SJSA1 (cell line): ENCODE measurements at regions not wholly inside any gene's neighbourhood (a gene's known extent, or its start where the extent isn't known, plus 50 kb on each side); places are given as distances from the start of the nearest gene placed in this dataset.
A peak's percentile ranks its signal among the peaks of the same experiment; 100 is the strongest.
"Not testable (repeated sequence)": the region's sequence is repeated elsewhere in the genome, so short reads cannot be mapped to it uniquely, and the experiment has no call there.

Source experiments
- DNase-seq, 2 experiments: peaks; one replicate each; pipeline ENCODE4 v3.0.0-alpha.2; 2015 to 2020; ENCODE audit warnings: low spot score in 2 of 2, low read depth in 1 of 2
- H3K27ac ChIP-seq: fragments of 250-450 bp; sonication (Bioruptor Pico); 2 replicates; pipeline ENCODE4 v1.5.1; 2020; ENCODE audit warnings: mild to moderate bottlenecking, moderate library complexity
- H3K27me3 ChIP-seq: fragments of 250-450 bp; sonication (Bioruptor Pico); replicated peaks from 2 replicates; pipeline ENCODE4 v1.5.1; 2020; ENCODE audit warnings: mild to moderate bottlenecking, moderate library complexity
- H3K36me3 ChIP-seq: fragments of 250-450 bp; sonication (Bioruptor Pico); 2 replicates; pipeline ENCODE4 v1.5.1; 2020; ENCODE audit warnings: mild to moderate bottlenecking
- H3K4me1 ChIP-seq: fragments of 250-450 bp; sonication (Bioruptor Pico); replicated peaks from 2 replicates; pipeline ENCODE4 v1.6.1; 2021; ENCODE audit warnings: mild to moderate bottlenecking
- H3K4me3 ChIP-seq: fragments of 250-450 bp; sonication (Bioruptor Pico); 2 replicates; pipeline ENCODE4 v1.5.1; 2020; ENCODE audit warnings: mild to moderate bottlenecking
- H3K9me3 ChIP-seq: fragments of 250-450 bp; sonication (Bioruptor Pico); replicated peaks from 2 replicates; pipeline ENCODE4 v1.5.1; 2020; ENCODE audit warnings: mild to moderate bottlenecking

- no peak for DNase-seq
- H3K27ac ChIP-seq = no peak overlapping the region
- H3K9me3 ChIP-seq = no peaks in the 10 kb centered on the region
- no peaks in the 10 kb centered on the region for H3K36me3 ChIP-seq
- H3K4me3 ChIP-seq = no peak overlapping the region
- no peaks in the 10 kb centered on the region for H3K4me1 ChIP-seq
- H3K27me3 ChIP-seq = no peaks in the 10 kb centered on the region
These were observed 54.4 kb upstream of the BMP4 start for GRCh38 chr14:54010981-54011380.

DNA sequence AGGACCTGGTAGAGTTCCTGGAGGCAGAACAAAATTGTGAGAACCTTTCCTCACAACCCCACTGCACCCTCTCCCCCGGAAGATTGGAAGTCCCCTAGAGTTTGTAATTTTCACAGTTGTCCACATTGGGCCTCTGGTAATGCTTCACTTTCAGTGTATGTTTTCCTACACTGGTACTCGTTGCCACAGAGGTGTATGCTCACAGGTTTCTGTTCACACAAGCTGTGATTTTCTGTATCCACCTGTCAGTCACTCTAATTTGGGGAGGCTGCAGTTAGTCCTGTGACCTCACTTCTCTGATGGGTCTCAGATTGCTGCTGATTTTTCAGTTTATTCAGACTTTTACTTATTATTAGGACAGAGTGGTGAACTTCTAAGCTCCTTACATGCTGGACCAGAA is 66.4 kb upstream of the BMP4 start:
- H3K27ac ChIP-seq = no peak overlapping the region
- DNase-seq = no peak
- no peaks in the 10 kb centered on the region for H3K36me3 ChIP-seq
- H3K4me3 ChIP-seq = no peak overlapping the region
- H3K27me3 ChIP-seq = no peaks in the 10 kb centered on the region
- no peaks in the 10 kb centered on the region for H3K4me1 ChIP-seq
- H3K9me3 ChIP-seq = no peaks in the 10 kb centered on the region

DNA sequence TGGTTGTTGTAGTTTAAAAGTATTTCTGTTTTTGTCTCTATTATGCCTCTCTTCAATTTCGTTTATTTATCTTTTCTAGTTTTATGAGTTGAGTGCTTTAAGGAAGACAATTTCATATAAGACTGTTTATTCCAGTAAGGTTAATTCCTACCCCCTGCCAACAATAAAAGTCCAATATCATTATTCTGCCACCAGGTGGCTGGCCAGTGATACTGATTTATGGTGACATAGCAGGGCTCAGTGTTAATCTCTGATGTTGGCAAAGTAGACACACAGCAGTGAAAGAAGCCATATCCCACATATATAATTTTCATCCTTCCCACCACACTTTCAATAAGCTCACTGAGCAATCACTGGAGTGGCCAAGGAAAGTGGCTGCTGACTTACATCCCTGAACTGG is 69.0 kb upstream of the BMP4 start:
- Histone ChIP-seq H3K4me3 (no peak overlapping the region), H3K27me3 (no peaks in the 10 kb centered on the region), H3K4me1 (no peaks in the 10 kb centered on the region), H3K27ac (no peak overlapping the region), H3K36me3 (no peaks in the 10 kb centered on the region), H3K9me3 (no peaks in the 10 kb centered on the region)
- DNase-seq = peak in 1 of 2 experiments; percentile 22

DNA sequence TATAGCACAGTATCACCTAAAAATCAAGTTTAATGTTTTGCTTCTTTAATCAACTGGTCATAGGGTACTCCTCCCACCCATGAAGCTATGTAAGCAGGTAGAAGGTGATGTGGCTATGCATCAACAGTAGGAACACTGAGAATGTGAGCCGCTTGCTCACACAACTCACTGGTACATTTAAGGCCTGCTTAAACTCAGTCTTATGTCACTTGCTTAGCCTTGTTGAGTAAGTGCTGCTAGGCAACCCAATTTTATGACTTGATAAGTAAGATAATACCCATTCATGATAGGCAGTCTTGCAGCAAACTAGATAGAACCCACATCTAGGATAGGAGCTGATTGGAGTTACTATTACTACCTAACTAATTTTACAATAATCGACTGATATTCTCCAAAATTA is 70.0 kb upstream of the BMP4 start:
- H3K9me3 ChIP-seq = no peaks in the 10 kb centered on the region
- H3K36me3 ChIP-seq = no peaks in the 10 kb centered on the region
- DNase-seq = no peak
- H3K27ac ChIP-seq = no peak overlapping the region
- H3K4me3 ChIP-seq = no peak overlapping the region
- H3K27me3 ChIP-seq = no peaks in the 10 kb centered on the region
- H3K4me1 ChIP-seq = no peaks in the 10 kb centered on the region

GRCh38 chr14:54030996-54031395 is 74.4 kb upstream of the BMP4 start:
- not testable (repeated sequence) for DNase-seq, H3K4me1 ChIP-seq, H3K4me3 ChIP-seq, H3K27me3 ChIP-seq, H3K9me3 ChIP-seq, H3K36me3 ChIP-seq, H3K27ac ChIP-seq

- not testable (repeated sequence) for H3K9me3 ChIP-seq, H3K27me3 ChIP-seq, H3K27ac ChIP-seq, H3K36me3 ChIP-seq, H3K4me1 ChIP-seq, DNase-seq, H3K4me3 ChIP-seq
These were observed 76.7 kb upstream of the BMP4 start for GRCh38 chr14:54033285-54033684.

DNA sequence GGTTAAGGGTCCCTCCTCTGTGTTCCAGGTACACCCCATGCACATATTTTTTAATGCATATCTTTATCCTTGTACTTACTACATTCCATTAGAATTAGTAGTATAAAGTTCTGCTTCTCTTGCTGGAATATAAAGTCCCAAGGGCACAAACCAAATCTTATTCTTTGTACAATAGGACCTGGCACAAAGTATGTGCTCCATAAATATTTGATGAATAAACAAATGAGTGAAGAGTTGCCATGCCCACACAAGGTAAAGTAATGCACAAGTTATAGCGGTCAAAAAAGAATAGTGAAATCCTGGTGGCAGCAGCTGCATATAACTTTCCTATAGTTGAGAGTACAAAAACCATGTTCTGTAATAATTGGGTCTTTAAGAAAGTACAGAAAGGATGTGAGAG is 82.1 kb upstream of the BMP4 start:
- Histone ChIP-seq H3K9me3 (no peaks in the 10 kb centered on the region), H3K4me1 (no peaks in the 10 kb centered on the region), H3K27ac (no peak overlapping the region), H3K27me3 (no peaks in the 10 kb centered on the region), H3K36me3 (no peaks in the 10 kb centered on the region), H3K4me3 (no peak overlapping the region)
- no peak for DNase-seq

DNA sequence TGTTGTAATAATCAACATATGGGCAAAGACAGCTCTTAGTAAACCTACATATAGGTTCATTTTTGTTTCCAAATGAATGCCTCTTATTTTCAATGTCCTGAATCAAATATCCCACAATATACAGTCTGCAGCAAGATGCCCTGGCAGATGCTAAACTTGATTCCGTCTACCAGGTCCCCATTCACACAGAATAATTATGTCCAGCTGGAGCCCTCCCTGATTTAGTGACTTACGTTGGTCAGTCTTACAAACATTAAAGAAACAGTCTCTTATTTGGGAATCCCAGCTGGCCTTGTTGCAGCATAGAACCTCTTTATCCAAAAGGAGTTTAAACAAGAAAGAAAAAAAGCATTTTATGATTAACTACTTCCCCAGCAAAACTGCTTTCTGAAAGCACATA is 82.7 kb upstream of the BMP4 start:
- H3K27me3 ChIP-seq = no peaks in the 10 kb centered on the region
- H3K4me1 ChIP-seq = no peaks in the 10 kb centered on the region
- no peaks in the 10 kb centered on the region for H3K9me3 ChIP-seq
- no peaks in the 10 kb centered on the region for H3K36me3 ChIP-seq
- H3K4me3 ChIP-seq = no peak overlapping the region
- no peak overlapping the region for H3K27ac ChIP-seq
- DNase-seq = no peak

DNA sequence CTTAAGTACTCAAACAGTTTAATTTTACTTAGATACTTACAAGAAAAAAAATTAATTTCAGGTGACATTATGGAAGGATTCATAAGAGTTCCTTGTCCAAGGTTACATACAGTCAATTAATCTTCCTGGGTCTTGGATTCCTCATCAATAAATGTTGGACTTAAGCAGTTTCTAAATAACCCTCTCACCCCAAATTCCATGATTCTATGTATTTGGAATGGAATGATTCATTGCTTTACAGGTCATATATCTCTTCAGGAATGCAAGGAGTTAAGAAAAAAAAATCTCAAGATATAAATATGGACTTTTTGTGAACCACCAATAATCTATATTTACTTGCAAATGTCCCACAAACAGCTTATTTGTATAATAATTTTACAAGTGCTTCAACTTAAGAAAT is 84.2 kb upstream of the BMP4 start:
- H3K9me3 ChIP-seq = no peaks in the 10 kb centered on the region
- no peaks in the 10 kb centered on the region for H3K27me3 ChIP-seq
- H3K27ac ChIP-seq = no peak overlapping the region
- H3K36me3 ChIP-seq = no peaks in the 10 kb centered on the region
- no peak overlapping the region for H3K4me3 ChIP-seq
- DNase-seq = no peak
- H3K4me1 ChIP-seq = no peaks in the 10 kb centered on the region

GRCh38 chr14:54046250-54046649 is 89.6 kb upstream of the BMP4 start:
- Histone ChIP-seq H3K9me3 (no peaks in the 10 kb centered on the region), H3K36me3 (no peaks in the 10 kb centered on the region), H3K27ac (no peak overlapping the region), H3K4me3 (no peak overlapping the region), H3K4me1 (no peaks in the 10 kb centered on the region), H3K27me3 (no peaks in the 10 kb centered on the region)
- no peak for DNase-seq

DNA sequence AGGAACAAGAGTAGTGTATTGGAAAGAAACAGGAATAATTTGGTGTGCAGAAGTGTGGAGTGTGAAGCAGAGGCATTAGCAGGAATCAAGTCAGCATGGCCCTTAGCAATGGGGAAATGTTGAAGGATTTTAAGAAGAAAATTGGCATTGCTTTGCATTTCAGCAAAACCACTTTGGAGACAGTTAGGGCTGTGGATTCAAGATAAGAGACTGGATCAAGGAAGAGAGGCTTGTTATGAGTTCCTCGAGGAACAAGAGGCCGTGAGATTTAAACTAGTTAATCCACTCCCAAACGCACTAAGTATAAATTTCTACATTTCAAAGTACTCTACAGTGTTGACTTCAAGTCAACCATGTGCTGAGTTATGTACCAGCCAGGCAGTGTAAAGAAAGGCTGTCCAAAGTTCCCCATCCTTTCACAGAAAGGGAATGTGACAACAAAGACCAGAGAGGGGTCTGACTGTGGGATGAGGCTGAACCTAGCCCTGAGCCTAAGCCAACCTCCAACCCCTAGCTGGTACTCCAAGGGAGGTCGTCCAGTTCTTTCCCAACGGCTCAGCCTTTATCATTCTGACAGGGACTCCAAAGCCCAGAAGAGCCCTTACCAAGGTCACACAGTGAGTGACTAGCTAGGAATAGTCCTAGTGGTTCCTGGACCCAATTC is 91.2 kb upstream of the BMP4 start:
- Histone ChIP-seq H3K27me3 (no peaks in the 10 kb centered on the region), H3K27ac (no peak overlapping the region), H3K9me3 (no peaks in the 10 kb centered on the region), H3K4me3 (no peak overlapping the region), H3K36me3 (no peaks in the 10 kb centered on the region), H3K4me1 (no peaks in the 10 kb centered on the region)
- no peak for DNase-seq

GRCh38 chr14:54048311-54048710 is 91.7 kb upstream of the BMP4 start:
- H3K27me3 ChIP-seq = no peaks in the 10 kb centered on the region
- no peak for DNase-seq
- H3K4me3 ChIP-seq = no peak overlapping the region
- H3K27ac ChIP-seq = no peak overlapping the region
- no peaks in the 10 kb centered on the region for H3K9me3 ChIP-seq
- no peaks in the 10 kb centered on the region for H3K4me1 ChIP-seq
- no peaks in the 10 kb centered on the region for H3K36me3 ChIP-seq

GRCh38 chr14:54048736-54049135 is 92.1 kb upstream of the BMP4 start:
- Histone ChIP-seq H3K27ac (no peak overlapping the region), H3K4me1 (no peaks in the 10 kb centered on the region), H3K36me3 (no peaks in the 10 kb centered on the region), H3K9me3 (no peaks in the 10 kb centered on the region), H3K4me3 (no peak overlapping the region), H3K27me3 (no peaks in the 10 kb centered on the region)
- no peak for DNase-seq

DNA sequence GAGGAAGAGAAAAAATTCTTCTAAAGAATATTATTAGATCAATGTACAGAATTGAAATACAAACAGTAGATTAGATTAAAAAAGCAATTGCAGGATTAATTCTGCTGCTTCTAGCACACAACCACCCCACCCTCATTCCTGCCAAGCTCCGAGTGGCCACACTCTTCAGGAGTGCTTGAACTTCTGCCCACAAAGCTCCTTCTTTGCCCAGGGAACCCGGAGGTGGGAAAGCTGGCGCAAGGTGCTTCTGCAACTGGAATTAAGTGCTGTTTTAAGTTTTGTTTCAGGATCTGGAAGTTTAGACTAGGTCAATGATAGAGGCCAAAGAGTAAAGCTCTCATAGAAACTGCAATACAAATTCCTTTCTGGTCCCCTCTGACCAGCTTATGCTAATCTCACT is 94.1 kb upstream of the BMP4 start:
- DNase-seq = no peak
- Histone ChIP-seq H3K27me3 (no peaks in the 10 kb centered on the region), H3K27ac (no peak overlapping the region), H3K9me3 (no peaks in the 10 kb centered on the region), H3K4me1 (no peaks in the 10 kb centered on the region), H3K36me3 (no peaks in the 10 kb centered on the region), H3K4me3 (no peak overlapping the region)

- no peaks in the 10 kb centered on the region for H3K9me3 ChIP-seq
- H3K27me3 ChIP-seq = no peaks in the 10 kb centered on the region
- no peaks in the 10 kb centered on the region for H3K36me3 ChIP-seq
- no peak overlapping the region for H3K4me3 ChIP-seq
- no peaks in the 10 kb centered on the region for H3K4me1 ChIP-seq
- H3K27ac ChIP-seq = no peak overlapping the region
- DNase-seq = no peak
These were observed 96.2 kb upstream of the BMP4 start for GRCh38 chr14:54052696-54053385.
